GM23338 (cell line): ENCODE measurements at regions not wholly inside any gene's neighbourhood (a gene's known extent, or its start where the extent isn't known, plus 50 kb on each side); places are given as distances from the start of the nearest gene placed in this dataset.
A peak's percentile ranks its signal among the peaks of the same experiment; 100 is the strongest.

ENCODE experiments used
- CREB1 ChIP-seq: fragments of 250-450 bp; sonication (Bioruptor Pico); IDR thresholded peaks from 2 replicates; pipeline ENCODE4 v1.5.0; 2020; ENCODE audit warnings: low read depth, mild to moderate bottlenecking, moderate library complexity
- POLR2AphosphoS5 ChIP-seq: IDR thresholded peaks from 2 replicates; pipeline ENCODE4 v1.6.1; 2016; ENCODE audit warnings: antibody characterized with exemption, low read depth
- TF ChIP-seq, protein P1 (sequence below), 2 experiments: fragments of 200-600 bp in 1 of 2; sonication (generic) in 1 of 2; conservative IDR thresholded peaks; 2 replicates each; pipeline versions ENCODE4 v1.5.1 to v1.6.1; 2016 to 2017; ENCODE audit warnings: antibody characterized with exemption in 2 of 2, low read depth in 2 of 2, mild to moderate bottlenecking in 2 of 2, moderate library complexity in 1 of 2

DNA sequence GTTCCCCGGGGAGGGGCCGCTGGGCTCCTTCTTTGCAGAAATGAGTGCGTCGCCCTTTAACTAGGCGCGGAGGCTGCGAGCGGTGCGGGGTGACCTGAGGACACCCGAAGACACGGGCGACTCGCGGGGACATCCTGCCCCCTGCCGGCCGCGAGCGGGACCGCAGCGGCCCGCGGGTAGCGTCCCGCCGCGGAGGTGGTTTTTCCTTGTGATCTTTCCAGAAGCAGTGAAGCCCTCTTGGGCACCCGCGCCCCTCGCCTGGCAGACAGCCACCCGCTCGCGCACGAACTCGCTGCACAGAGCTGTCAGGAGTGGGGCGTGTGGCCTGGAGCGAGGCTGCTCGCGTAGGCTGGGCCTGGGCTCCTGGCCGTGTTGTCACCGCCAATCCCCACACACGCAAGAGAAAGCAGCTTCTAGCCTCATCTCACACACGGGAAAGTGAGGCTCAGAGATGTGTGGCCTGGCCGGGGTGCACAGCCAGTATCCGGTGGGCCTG lies 67.2 kb downstream of the DIO3 start:
- TF ChIP-seq POLR2AphosphoS5 (no peak), CREB1 (CRISPR knock-in tag) (no peak)
- TF ChIP-seq, protein P1, sequence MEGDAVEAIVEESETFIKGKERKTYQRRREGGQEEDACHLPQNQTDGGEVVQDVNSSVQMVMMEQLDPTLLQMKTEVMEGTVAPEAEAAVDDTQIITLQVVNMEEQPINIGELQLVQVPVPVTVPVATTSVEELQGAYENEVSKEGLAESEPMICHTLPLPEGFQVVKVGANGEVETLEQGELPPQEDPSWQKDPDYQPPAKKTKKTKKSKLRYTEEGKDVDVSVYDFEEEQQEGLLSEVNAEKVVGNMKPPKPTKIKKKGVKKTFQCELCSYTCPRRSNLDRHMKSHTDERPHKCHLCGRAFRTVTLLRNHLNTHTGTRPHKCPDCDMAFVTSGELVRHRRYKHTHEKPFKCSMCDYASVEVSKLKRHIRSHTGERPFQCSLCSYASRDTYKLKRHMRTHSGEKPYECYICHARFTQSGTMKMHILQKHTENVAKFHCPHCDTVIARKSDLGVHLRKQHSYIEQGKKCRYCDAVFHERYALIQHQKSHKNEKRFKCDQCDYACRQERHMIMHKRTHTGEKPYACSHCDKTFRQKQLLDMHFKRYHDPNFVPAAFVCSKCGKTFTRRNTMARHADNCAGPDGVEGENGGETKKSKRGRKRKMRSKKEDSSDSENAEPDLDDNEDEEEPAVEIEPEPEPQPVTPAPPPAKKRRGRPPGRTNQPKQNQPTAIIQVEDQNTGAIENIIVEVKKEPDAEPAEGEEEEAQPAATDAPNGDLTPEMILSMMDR (conservative IDR thresholded peaks at IDR 0.05; ENCODE audit: low read depth in 2 of 2): peak; percentile 79 to 88
